K562 (cell line): ENCODE measurements at regions not wholly inside any gene's neighbourhood (a gene's known extent, or its start where the extent isn't known, plus 50 kb on each side); places are given as distances from the start of the nearest gene placed in this dataset.
A peak's percentile ranks its signal among the peaks of the same experiment; 100 is the strongest.

ENCODE experiments used
- KLF6 ChIP-seq: fragments of 250-450 bp; sonication (Bioruptor Pico); IDR thresholded peaks from 2 replicates; pipeline ENCODE4 v1.4.0; 2020; ENCODE audit warnings: mild to moderate bottlenecking, moderate library complexity, borderline replicate concordance
- RB1 ChIP-seq: fragments of 450-650 bp; IDR thresholded peaks from 2 replicates; pipeline ENCODE4 v1.6.1; 2017; ENCODE audit warnings: low read depth, mild to moderate bottlenecking
- RBM14 ChIP-seq: fragments of 200-400 bp; formaldehyde crosslinking; IDR thresholded peaks from 2 replicates; pipeline ENCODE4 v1.6.1; 2018; ENCODE audit warnings: low read depth, mild to moderate bottlenecking, low read length, moderate library complexity, borderline replicate concordance; ENCODE audit not compliant: insufficient read depth
- ZBTB7A ChIP-seq: IDR thresholded peaks from 2 replicates; pipeline ENCODE4 v1.6.1; 2011; ENCODE audit warnings: low read depth, mild to moderate bottlenecking, low read length, moderate library complexity, borderline replicate concordance; ENCODE audit not compliant: control insufficient read depth
- TF ChIP-seq, protein P1 (sequence below): fragments of 450-650 bp; IDR thresholded peaks from 2 replicates; pipeline ENCODE4 v1.6.1; 2016; ENCODE audit warnings: mild to moderate bottlenecking, moderate library complexity
- TF ChIP-seq, protein P2 (sequence below), 3 experiments: fragments of 200-800 bp in 1 of 3; fragments of 250-450 bp in 1 of 3; fragments of 450-650 bp in 1 of 3; sonication (Bioruptor Pico) in 1 of 3; sonication (Bioruptor generic) in 1 of 3; formaldehyde crosslinking in 1 of 3; IDR thresholded peaks; 2 replicates each; pipeline versions ENCODE4 v1.6.1 to v1.8.0; 2016 to 2022; ENCODE audit warnings: mild to moderate bottlenecking in 2 of 3, missing genetic modification characterization in 2 of 3, missing compliant biosample characterization in 1 of 3, moderate library complexity in 1 of 3
- TF ChIP-seq, protein P3 (sequence below), 2 experiments: fragments of 450-650 bp; conservative IDR thresholded peaks; 2 replicates each; pipeline ENCODE4 v1.6.1; 2017; ENCODE audit warnings: mild to moderate bottlenecking in 2 of 2, moderate library complexity in 2 of 2

DNA sequence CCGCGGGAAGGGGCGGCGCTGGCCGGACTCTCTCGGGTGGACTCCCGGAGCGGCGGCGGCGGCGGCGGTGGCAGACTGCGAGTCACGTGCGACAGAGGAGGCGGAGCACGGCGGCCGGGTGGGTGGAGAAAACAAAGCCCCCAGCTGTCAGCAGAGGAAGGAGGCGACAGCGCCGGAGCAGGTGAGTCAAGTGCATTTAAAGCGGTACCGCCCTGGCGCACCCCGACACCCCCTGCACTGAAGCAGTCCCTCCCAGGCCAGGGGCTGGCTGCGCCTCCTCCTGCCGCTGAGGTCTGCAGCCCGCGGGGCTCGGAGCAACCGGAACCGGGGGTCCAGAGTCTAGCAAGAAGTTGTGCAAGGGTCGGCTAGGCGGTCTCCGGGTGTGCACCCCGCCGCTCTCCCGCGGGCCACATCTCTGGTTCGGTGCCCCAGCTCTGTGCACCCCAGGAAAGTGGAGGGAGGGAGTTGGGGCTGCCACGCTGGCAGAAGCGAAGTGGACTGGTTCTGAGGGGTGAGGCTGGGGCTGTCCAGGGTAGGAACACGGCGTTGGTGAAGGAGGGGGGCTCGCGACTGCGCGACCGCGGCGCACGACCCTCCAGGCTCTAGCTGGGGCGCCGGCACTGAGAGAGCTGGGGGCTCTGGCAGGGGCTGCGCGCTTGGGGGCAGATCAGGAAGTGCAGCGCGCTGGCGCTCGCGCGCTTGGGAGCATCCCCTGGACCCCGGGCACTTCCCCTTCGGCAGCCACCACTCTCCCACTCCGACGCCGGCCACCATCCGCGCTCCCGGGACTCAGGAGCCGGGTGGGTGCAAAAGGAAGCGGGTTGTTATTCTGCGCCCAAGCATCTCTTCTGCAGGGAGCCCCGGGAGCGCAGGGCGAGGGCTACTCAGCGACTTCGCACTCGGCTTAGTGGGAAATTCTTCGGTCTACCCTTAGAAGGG, 64.0 kb upstream of the MAPRE2 start (continued):
- TF ChIP-seq, protein P1, sequence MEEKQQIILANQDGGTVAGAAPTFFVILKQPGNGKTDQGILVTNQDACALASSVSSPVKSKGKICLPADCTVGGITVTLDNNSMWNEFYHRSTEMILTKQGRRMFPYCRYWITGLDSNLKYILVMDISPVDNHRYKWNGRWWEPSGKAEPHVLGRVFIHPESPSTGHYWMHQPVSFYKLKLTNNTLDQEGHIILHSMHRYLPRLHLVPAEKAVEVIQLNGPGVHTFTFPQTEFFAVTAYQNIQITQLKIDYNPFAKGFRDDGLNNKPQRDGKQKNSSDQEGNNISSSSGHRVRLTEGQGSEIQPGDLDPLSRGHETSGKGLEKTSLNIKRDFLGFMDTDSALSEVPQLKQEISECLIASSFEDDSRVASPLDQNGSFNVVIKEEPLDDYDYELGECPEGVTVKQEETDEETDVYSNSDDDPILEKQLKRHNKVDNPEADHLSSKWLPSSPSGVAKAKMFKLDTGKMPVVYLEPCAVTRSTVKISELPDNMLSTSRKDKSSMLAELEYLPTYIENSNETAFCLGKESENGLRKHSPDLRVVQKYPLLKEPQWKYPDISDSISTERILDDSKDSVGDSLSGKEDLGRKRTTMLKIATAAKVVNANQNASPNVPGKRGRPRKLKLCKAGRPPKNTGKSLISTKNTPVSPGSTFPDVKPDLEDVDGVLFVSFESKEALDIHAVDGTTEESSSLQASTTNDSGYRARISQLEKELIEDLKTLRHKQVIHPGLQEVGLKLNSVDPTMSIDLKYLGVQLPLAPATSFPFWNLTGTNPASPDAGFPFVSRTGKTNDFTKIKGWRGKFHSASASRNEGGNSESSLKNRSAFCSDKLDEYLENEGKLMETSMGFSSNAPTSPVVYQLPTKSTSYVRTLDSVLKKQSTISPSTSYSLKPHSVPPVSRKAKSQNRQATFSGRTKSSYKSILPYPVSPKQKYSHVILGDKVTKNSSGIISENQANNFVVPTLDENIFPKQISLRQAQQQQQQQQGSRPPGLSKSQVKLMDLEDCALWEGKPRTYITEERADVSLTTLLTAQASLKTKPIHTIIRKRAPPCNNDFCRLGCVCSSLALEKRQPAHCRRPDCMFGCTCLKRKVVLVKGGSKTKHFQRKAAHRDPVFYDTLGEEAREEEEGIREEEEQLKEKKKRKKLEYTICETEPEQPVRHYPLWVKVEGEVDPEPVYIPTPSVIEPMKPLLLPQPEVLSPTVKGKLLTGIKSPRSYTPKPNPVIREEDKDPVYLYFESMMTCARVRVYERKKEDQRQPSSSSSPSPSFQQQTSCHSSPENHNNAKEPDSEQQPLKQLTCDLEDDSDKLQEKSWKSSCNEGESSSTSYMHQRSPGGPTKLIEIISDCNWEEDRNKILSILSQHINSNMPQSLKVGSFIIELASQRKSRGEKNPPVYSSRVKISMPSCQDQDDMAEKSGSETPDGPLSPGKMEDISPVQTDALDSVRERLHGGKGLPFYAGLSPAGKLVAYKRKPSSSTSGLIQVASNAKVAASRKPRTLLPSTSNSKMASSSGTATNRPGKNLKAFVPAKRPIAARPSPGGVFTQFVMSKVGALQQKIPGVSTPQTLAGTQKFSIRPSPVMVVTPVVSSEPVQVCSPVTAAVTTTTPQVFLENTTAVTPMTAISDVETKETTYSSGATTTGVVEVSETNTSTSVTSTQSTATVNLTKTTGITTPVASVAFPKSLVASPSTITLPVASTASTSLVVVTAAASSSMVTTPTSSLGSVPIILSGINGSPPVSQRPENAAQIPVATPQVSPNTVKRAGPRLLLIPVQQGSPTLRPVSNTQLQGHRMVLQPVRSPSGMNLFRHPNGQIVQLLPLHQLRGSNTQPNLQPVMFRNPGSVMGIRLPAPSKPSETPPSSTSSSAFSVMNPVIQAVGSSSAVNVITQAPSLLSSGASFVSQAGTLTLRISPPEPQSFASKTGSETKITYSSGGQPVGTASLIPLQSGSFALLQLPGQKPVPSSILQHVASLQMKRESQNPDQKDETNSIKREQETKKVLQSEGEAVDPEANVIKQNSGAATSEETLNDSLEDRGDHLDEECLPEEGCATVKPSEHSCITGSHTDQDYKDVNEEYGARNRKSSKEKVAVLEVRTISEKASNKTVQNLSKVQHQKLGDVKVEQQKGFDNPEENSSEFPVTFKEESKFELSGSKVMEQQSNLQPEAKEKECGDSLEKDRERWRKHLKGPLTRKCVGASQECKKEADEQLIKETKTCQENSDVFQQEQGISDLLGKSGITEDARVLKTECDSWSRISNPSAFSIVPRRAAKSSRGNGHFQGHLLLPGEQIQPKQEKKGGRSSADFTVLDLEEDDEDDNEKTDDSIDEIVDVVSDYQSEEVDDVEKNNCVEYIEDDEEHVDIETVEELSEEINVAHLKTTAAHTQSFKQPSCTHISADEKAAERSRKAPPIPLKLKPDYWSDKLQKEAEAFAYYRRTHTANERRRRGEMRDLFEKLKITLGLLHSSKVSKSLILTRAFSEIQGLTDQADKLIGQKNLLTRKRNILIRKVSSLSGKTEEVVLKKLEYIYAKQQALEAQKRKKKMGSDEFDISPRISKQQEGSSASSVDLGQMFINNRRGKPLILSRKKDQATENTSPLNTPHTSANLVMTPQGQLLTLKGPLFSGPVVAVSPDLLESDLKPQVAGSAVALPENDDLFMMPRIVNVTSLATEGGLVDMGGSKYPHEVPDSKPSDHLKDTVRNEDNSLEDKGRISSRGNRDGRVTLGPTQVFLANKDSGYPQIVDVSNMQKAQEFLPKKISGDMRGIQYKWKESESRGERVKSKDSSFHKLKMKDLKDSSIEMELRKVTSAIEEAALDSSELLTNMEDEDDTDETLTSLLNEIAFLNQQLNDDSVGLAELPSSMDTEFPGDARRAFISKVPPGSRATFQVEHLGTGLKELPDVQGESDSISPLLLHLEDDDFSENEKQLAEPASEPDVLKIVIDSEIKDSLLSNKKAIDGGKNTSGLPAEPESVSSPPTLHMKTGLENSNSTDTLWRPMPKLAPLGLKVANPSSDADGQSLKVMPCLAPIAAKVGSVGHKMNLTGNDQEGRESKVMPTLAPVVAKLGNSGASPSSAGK = no peak
- TF ChIP-seq RB1 (0 out of 2 replicates have a peak, but pooled peaks have one; percentile 47), ZBTB7A (peak; percentile 16; the same call in 1 of the 2 replicates), KLF6 (CRISPR knock-in tag) (no peak), RBM14 (0 out of 2 replicates have a peak, but pooled peaks have one; percentile 50)
- TF ChIP-seq, protein P2, sequence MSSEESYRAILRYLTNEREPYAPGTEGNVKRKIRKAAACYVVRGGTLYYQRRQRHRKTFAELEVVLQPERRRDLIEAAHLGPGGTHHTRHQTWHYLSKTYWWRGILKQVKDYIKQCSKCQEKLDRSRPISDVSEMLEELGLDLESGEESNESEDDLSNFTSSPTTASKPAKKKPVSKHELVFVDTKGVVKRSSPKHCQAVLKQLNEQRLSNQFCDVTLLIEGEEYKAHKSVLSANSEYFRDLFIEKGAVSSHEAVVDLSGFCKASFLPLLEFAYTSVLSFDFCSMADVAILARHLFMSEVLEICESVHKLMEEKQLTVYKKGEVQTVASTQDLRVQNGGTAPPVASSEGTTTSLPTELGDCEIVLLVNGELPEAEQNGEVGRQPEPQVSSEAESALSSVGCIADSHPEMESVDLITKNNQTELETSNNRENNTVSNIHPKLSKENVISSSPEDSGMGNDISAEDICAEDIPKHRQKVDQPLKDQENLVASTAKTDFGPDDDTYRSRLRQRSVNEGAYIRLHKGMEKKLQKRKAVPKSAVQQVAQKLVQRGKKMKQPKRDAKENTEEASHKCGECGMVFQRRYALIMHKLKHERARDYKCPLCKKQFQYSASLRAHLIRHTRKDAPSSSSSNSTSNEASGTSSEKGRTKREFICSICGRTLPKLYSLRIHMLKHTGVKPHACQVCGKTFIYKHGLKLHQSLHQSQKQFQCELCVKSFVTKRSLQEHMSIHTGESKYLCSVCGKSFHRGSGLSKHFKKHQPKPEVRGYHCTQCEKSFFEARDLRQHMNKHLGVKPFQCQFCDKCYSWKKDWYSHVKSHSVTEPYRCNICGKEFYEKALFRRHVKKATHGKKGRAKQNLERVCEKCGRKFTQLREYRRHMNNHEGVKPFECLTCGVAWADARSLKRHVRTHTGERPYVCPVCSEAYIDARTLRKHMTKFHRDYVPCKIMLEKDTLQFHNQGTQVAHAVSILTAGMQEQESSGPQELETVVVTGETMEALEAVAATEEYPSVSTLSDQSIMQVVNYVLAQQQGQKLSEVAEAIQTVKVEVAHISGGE (CRISPR knock-in tag; IDR thresholded peaks at IDR 0.05) = no peak
- TF ChIP-seq, protein P3, sequence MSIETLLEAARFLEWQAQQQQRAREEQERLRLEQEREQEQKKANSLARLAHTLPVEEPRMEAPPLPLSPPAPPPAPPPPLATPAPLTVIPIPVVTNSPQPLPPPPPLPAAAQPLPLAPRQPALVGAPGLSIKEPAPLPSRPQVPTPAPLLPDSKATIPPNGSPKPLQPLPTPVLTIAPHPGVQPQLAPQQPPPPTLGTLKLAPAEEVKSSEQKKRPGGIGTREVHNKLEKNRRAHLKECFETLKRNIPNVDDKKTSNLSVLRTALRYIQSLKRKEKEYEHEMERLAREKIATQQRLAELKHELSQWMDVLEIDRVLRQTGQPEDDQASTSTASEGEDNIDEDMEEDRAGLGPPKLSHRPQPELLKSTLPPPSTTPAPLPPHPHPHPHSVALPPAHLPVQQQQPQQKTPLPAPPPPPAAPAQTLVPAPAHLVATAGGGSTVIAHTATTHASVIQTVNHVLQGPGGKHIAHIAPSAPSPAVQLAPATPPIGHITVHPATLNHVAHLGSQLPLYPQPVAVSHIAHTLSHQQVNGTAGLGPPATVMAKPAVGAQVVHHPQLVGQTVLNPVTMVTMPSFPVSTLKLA (conservative IDR thresholded peaks at IDR 0.05) = peak in 1 of 2 experiments; percentile 63; a peak in 2 of 4 replicates
